Sigmoid colon (tissue), 4 donors: ENCODE measurements at regions not wholly inside any gene's neighbourhood (a gene's known extent, or its start where the extent isn't known, plus 50 kb on each side); places are given as distances from the start of the nearest gene placed in this dataset.

Source experiments
- EP300 ChIP-seq, 4 donors: sonication (generic); formaldehyde crosslinking; IDR thresholded peaks; one replicate each; pipeline ENCODE4 v1.6.1; 2017; ENCODE audit warnings: antibody characterized with exemption in 4 of 4
- TF ChIP-seq, protein P1 (sequence below), 4 experiments: fragments of 450-650 bp in 3 of 4; fragments of 200-600 bp in 1 of 4; IDR thresholded peaks; one replicate each; pipeline ENCODE4 v1.5.1; 2016 to 2019; ENCODE audit warnings: antibody characterized with exemption in 4 of 4, mild to moderate bottlenecking in 3 of 4, moderate library complexity in 2 of 4

GRCh38 chr18:68114989-68115388, 598.5 kb upstream of the DSEL start:
- TF ChIP-seq EP300 (IDR thresholded peaks at IDR 0.05), result no peak
- TF ChIP-seq, protein P1, sequence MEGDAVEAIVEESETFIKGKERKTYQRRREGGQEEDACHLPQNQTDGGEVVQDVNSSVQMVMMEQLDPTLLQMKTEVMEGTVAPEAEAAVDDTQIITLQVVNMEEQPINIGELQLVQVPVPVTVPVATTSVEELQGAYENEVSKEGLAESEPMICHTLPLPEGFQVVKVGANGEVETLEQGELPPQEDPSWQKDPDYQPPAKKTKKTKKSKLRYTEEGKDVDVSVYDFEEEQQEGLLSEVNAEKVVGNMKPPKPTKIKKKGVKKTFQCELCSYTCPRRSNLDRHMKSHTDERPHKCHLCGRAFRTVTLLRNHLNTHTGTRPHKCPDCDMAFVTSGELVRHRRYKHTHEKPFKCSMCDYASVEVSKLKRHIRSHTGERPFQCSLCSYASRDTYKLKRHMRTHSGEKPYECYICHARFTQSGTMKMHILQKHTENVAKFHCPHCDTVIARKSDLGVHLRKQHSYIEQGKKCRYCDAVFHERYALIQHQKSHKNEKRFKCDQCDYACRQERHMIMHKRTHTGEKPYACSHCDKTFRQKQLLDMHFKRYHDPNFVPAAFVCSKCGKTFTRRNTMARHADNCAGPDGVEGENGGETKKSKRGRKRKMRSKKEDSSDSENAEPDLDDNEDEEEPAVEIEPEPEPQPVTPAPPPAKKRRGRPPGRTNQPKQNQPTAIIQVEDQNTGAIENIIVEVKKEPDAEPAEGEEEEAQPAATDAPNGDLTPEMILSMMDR (IDR thresholded peaks at IDR 0.05), result no peak
